Fibroblast of lung (primary cell): ENCODE measurements at regions not wholly inside any gene's neighbourhood (a gene's known extent, or its start where the extent isn't known, plus 50 kb on each side); places are given as distances from the start of the nearest gene placed in this dataset.
"Not testable (repeated sequence)": the region's sequence is repeated elsewhere in the genome, so short reads cannot be mapped to it uniquely, and the experiment has no call there.

ENCODE experiments used
- DNase-seq, 2 donors: peaks; one replicate each; pipeline versions ENCODE4 v3.0.0 to v3.0.0-alpha.2; 2010; ENCODE audit warnings: low read depth in 2 of 2
- H2AFZ ChIP-seq: 2 replicates; pipeline ENCODE4 v1.5.1; 2012; ENCODE audit warnings: low read length, control low read depth, inconsistent platforms
- H3K27ac ChIP-seq: 2 replicates; pipeline ENCODE4 v1.5.1; 2011; ENCODE audit warnings: low read length, control low read depth; ENCODE audit not compliant: insufficient read depth
- H3K27me3 ChIP-seq: 2 replicates; pipeline ENCODE4 v1.5.1; 2011; ENCODE audit warnings: mild to moderate bottlenecking, low read length; ENCODE audit not compliant: control insufficient read depth, insufficient read depth
- H3K36me3 ChIP-seq: 2 replicates; pipeline ENCODE4 v1.5.1; 2011; ENCODE audit warnings: low read length; ENCODE audit not compliant: control insufficient read depth, insufficient read depth
- H3K4me1 ChIP-seq: 2 replicates; pipeline ENCODE4 v1.5.1; 2011; ENCODE audit warnings: low read length; ENCODE audit not compliant: control insufficient read depth, insufficient read depth; ENCODE audit errors: extremely low read depth
- H3K4me2 ChIP-seq: 2 replicates; pipeline ENCODE4 v1.5.1; 2011; ENCODE audit warnings: low read length, control low read depth; ENCODE audit not compliant: insufficient read depth; ENCODE audit errors: extremely low read depth
- H3K4me3 ChIP-seq, 4 experiments: fragments of 200-600 bp in 1 of 4; sonication (generic) in 1 of 4; replicated peaks in 1 of 4; 2 replicates each; pipeline ENCODE4 v1.5.1; 2011 to 2016; ENCODE audit warnings: low read length in 4 of 4, low read depth in 3 of 4, mild to moderate bottlenecking in 3 of 4, control low read depth in 2 of 4, inconsistent platforms in 1 of 4, mixed read lengths in 1 of 4; ENCODE audit not compliant: insufficient read depth in 1 of 4; ENCODE audit errors: control extremely low read depth in 1 of 4
- H3K79me2 ChIP-seq: 2 replicates; pipeline ENCODE4 v1.5.1; 2012; ENCODE audit warnings: mild to moderate bottlenecking, low read length, inconsistent platforms; ENCODE audit not compliant: control insufficient read depth, insufficient read depth
- H3K9ac ChIP-seq: 2 replicates; pipeline ENCODE4 v1.5.1; 2011; ENCODE audit warnings: mild to moderate bottlenecking, low read length, control low read depth; ENCODE audit not compliant: insufficient read depth
- H3K9me3 ChIP-seq: 2 replicates; pipeline ENCODE4 v1.5.1; 2012; ENCODE audit warnings: low read depth, low read length; ENCODE audit not compliant: control insufficient read depth, insufficient read depth
- H4K20me1 ChIP-seq: 2 replicates; pipeline ENCODE4 v1.5.1; 2011; ENCODE audit warnings: low read length; ENCODE audit not compliant: control insufficient read depth, insufficient read depth; ENCODE audit errors: extremely low read depth
- CTCF ChIP-seq, 2 donors: IDR thresholded peaks in 1 of 2; conservative IDR thresholded peaks in 1 of 2; 1 replicate in 1 of 2; 2 replicates in 1 of 2; pipeline ENCODE4 v1.5.1; 2011 to 2012; ENCODE audit warnings: low read length in 2 of 2, control low read depth in 1 of 2, inconsistent platforms in 1 of 2, low read depth in 1 of 2, mild to moderate bottlenecking in 1 of 2
- EZH2 ChIP-seq: IDR thresholded peaks from 2 replicates; pipeline ENCODE4 v1.5.1; 2012; ENCODE audit warnings: low read length, control low read depth, mild to moderate bottlenecking; ENCODE audit errors: missing control alignments

- H3K9me3 ChIP-seq: no peaks in the 10 kb centered on the region
- H3K4me2 ChIP-seq: no peak overlapping the region
- no peaks in the 10 kb centered on the region for H3K27me3 ChIP-seq
- no peaks in the 10 kb centered on the region for H3K79me2 ChIP-seq
- no peaks in the 10 kb centered on the region for H4K20me1 ChIP-seq
- no peak overlapping the region for H3K27ac ChIP-seq
- DNase-seq: no peak
- H3K4me1 ChIP-seq: no peaks in the 10 kb centered on the region
- no peaks in the 10 kb centered on the region for H3K36me3 ChIP-seq
- H2AFZ ChIP-seq: no peak overlapping the region
- H3K4me3 ChIP-seq: no peak overlapping the region
- no peak overlapping the region for H3K9ac ChIP-seq
- no peak for TF ChIP-seq EZH2
- TF ChIP-seq CTCF (conservative IDR thresholded peaks at IDR 0.05 in 1 of 2, IDR thresholded peaks at IDR 0.05 in 1 of 2; ENCODE audit: low read depth in 1 of 2, low read length in 2 of 2): no peak
Measured at GRCh38 chr5:7274203-7274602, 121.7 kb upstream of the ADCY2 start.

GRCh38 chr5:7289634-7290033 lies 106.3 kb upstream of the ADCY2 start:
- not testable (repeated sequence) for H3K27me3 ChIP-seq, H3K9ac ChIP-seq

GRCh38 chr5:7297821-7298220 lies 98.1 kb upstream of the ADCY2 start:
- H3K9ac ChIP-seq, H3K4me2 ChIP-seq, H4K20me1 ChIP-seq, H3K27me3 ChIP-seq, H3K79me2 ChIP-seq, H3K36me3 ChIP-seq, H2AFZ ChIP-seq, H3K4me3 ChIP-seq, H3K9me3 ChIP-seq, H3K27ac ChIP-seq, DNase-seq, H3K4me1 ChIP-seq: not testable (repeated sequence)

More at GRCh38 chr5:7289634-7290033, 106.3 kb upstream of the ADCY2 start:
- H3K79me2 ChIP-seq, H3K36me3 ChIP-seq, H3K4me1 ChIP-seq, H4K20me1 ChIP-seq, DNase-seq, H3K9me3 ChIP-seq, H3K4me3 ChIP-seq, H2AFZ ChIP-seq, H3K27ac ChIP-seq, H3K4me2 ChIP-seq: not testable (repeated sequence)

GRCh38 chr5:7299731-7300130 lies 96.2 kb upstream of the ADCY2 start:
- H3K79me2 ChIP-seq, H3K4me2 ChIP-seq, H2AFZ ChIP-seq, H3K27ac ChIP-seq, H3K9ac ChIP-seq, H3K9me3 ChIP-seq, DNase-seq, H3K27me3 ChIP-seq, H3K4me1 ChIP-seq, H4K20me1 ChIP-seq, H3K4me3 ChIP-seq, H3K36me3 ChIP-seq: not testable (repeated sequence)

GRCh38 chr5:7305000-7305674 lies 90.8 kb upstream of the ADCY2 start:
- H3K4me2 ChIP-seq, H3K79me2 ChIP-seq, H3K4me3 ChIP-seq, H3K27ac ChIP-seq, H3K36me3 ChIP-seq, H3K9ac ChIP-seq, H3K9me3 ChIP-seq, H3K4me1 ChIP-seq, H2AFZ ChIP-seq, H3K27me3 ChIP-seq, DNase-seq, H4K20me1 ChIP-seq: not testable (repeated sequence)

GRCh38 chr5:7306556-7306955 lies 89.4 kb upstream of the ADCY2 start:
- H4K20me1 ChIP-seq, H3K9me3 ChIP-seq, H3K4me2 ChIP-seq, DNase-seq, H3K27me3 ChIP-seq, H3K27ac ChIP-seq, H3K36me3 ChIP-seq, H3K4me3 ChIP-seq, H3K9ac ChIP-seq, H2AFZ ChIP-seq, H3K79me2 ChIP-seq, H3K4me1 ChIP-seq: not testable (repeated sequence)
